Left lung (tissue), 4 donors: ENCODE measurements at regions not wholly inside any gene's neighbourhood (a gene's known extent, or its start where the extent isn't known, plus 50 kb on each side); places are given as distances from the start of the nearest gene placed in this dataset.

Experiments
- ATAC-seq: fragments of 200-7000 bp; cut with Tn5 transposase; one replicate; pipeline ENCODE4 v1.9.1; 2020; ENCODE audit warnings: moderate library complexity
- DNase-seq, 4 donors: peaks; one replicate each; pipeline ENCODE4 v3.0.0-alpha.2; 2013 to 2020
- H3K27ac ChIP-seq, 2 donors: fragments of 200-600 bp; sonication (generic) in 1 of 2; one replicate each; pipeline versions ENCODE4 v1.5.0 to v1.8.0; 2020 to 2021
- H3K27me3 ChIP-seq, 2 donors: fragments of 200-600 bp; sonication (generic) in 1 of 2; one replicate each; pipeline versions ENCODE4 v1.5.0 to v1.8.0; 2020 to 2021
- H3K36me3 ChIP-seq, 2 donors: fragments of 200-600 bp; sonication (generic) in 1 of 2; one replicate each; pipeline versions ENCODE4 v1.5.0 to v1.8.0; 2020 to 2021
- H3K4me1 ChIP-seq, 2 donors: fragments of 200-600 bp; one replicate each; pipeline ENCODE4 v1.8.0; 2021
- H3K4me3 ChIP-seq, 2 donors: fragments of 200-600 bp; sonication (generic) in 1 of 2; one replicate each; pipeline versions ENCODE4 v1.5.0 to v1.8.0; 2020 to 2021; ENCODE audit warnings: mild to moderate bottlenecking in 1 of 2
- H3K9me3 ChIP-seq, 2 donors: fragments of 200-600 bp; sonication (generic) in 1 of 2; one replicate each; pipeline versions ENCODE4 v1.5.0 to v1.8.0; 2020 to 2021
- intact Hi-C, 2 donors: fragments of 100-400 bp; cut with DNase I; formaldehyde crosslinking; loops; one replicate each; pipeline versions ENCODE4 v1.11.2 to v1.14.2; 2022
- TF ChIP-seq, protein P1 (sequence below), 2 donors: fragments of 200-600 bp; sonication (generic) in 1 of 2; IDR thresholded peaks; one replicate each; pipeline versions ENCODE4 v1.5.0 to v1.8.0; 2021; ENCODE audit warnings: antibody characterized with exemption in 2 of 2
- donor health status: DM: no; HTN: yes; CAD: no.
- donor health status: DM: no; HTN: no; CAD: no.

DNA sequence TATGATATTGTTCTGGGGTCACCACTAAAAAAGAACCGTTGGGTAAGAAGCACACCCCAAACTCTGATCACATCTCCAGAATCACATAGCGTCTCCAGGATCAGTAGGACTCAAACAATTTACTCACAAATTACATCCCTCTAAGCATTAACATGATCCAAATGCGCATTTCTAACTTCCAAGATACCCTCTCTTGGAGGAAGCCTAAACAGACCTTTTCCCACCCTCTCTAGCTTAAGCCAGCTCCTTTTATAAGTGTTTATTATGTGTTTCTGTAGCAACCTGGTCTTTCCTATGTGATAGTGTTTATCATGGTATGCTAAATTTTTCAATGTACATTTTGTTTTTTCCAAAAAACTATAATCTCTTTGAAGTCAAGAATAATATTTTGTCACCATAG is 1846.5 kb downstream of the OLFM4 start:
- DNase-seq, result no peak
- Histone ChIP-seq H3K9me3 (no peaks in the 10 kb centered on the region), H3K36me3 (no peaks in the 10 kb centered on the region), H3K27me3 (no peaks in the 10 kb centered on the region), H3K4me3 (no peak overlapping the region), H3K4me1 (no peaks in the 10 kb centered on the region), H3K27ac (no peak overlapping the region)
- intact Hi-C loops, result no loop called here
- TF ChIP-seq, protein P1, sequence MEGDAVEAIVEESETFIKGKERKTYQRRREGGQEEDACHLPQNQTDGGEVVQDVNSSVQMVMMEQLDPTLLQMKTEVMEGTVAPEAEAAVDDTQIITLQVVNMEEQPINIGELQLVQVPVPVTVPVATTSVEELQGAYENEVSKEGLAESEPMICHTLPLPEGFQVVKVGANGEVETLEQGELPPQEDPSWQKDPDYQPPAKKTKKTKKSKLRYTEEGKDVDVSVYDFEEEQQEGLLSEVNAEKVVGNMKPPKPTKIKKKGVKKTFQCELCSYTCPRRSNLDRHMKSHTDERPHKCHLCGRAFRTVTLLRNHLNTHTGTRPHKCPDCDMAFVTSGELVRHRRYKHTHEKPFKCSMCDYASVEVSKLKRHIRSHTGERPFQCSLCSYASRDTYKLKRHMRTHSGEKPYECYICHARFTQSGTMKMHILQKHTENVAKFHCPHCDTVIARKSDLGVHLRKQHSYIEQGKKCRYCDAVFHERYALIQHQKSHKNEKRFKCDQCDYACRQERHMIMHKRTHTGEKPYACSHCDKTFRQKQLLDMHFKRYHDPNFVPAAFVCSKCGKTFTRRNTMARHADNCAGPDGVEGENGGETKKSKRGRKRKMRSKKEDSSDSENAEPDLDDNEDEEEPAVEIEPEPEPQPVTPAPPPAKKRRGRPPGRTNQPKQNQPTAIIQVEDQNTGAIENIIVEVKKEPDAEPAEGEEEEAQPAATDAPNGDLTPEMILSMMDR (IDR thresholded peaks at IDR 0.05), result no peak
- ATAC-seq, result no peak

DNA sequence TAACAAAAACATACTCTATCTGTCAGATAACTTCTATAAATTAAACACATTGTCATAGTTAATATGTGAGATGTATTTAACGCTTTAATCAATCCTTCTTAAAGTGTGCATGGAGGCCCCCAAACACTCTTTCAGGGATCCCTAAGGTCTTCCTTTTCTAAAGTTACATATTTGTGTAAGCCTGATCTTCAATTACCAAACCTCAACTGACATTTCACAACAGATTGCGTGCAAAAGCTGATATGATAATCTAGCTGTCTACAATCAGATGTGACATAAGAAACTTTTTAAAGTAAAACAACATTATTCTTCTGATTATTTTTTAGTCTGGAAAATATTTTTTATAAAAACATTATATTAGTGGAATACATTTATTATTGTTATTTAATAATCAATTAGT is 1850.4 kb downstream of the OLFM4 start:
- DNase-seq, result no peak
- Histone ChIP-seq H3K27me3 (no peaks in the 10 kb centered on the region), H3K9me3 (peaks cover 0 to 3% of the 10 kb centered on the region in 2 donors), H3K36me3 (no peaks in the 10 kb centered on the region), H3K4me3 (no peak overlapping the region), H3K27ac (no peak overlapping the region), H3K4me1 (no peaks in the 10 kb centered on the region)
- ATAC-seq, result no peak
- intact Hi-C loops, result no loop called here
- TF ChIP-seq, protein P1 (IDR thresholded peaks at IDR 0.05), result no peak

DNA sequence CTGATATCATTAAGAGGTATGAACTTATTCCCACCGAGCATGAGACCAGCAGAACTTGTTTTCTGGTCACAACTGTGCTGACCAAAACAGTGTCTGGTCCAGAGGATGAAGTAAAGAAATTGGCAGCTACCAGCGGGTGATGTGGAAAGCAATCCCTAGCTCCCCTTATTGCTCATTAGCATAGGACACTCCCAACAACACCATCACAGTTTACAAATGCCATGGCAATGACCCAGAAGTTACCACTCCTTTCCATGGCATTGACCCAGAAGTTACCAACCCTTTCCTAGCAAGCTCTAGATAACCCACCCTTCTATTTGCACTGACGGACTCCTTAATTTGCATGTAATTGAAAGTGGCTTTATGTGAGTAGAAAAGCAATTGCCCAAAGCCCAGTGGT is 1856.1 kb downstream of the OLFM4 start:
- Histone ChIP-seq H3K27me3 (no peaks in the 10 kb centered on the region), H3K9me3 (peaks cover 0 to 3% of the 10 kb centered on the region in 2 donors), H3K4me1 (no peaks in the 10 kb centered on the region), H3K27ac (no peak overlapping the region), H3K36me3 (no peaks in the 10 kb centered on the region), H3K4me3 (no peak overlapping the region)
- no peak for DNase-seq
- ATAC-seq, result no peak
- TF ChIP-seq, protein P1 (IDR thresholded peaks at IDR 0.05), result no peak
- intact Hi-C loops, result no loop called here

DNA sequence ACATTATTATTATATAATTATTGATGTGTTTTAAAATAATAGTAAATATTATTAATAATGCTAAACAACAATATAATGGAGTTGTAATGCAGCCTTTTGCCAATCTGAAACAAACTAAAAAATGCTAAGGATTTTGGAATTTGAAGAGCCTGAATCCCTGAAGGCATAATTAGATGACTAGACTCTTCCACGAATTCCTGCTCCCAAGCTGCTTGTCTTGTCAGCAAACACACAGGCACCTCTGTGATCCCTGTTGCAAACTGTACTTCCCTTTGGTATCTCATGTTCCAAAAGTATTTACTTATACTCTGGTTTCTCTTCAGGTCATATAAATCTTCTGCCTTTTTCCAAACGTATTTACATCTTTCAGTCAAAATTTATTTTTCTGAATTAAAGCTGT is 1862.4 kb downstream of the OLFM4 start:
- intact Hi-C loops, result no loop called here
- no peaks in the 10 kb centered on the region for H3K9me3 ChIP-seq
- no peaks in the 10 kb centered on the region for H3K4me1 ChIP-seq
- H3K27ac ChIP-seq, result no peak overlapping the region
- H3K27me3 ChIP-seq, result no peaks in the 10 kb centered on the region
- ATAC-seq (no peak), DNase-seq (no peak)
- TF ChIP-seq, protein P1 (IDR thresholded peaks at IDR 0.05), result no peak
- no peak overlapping the region for H3K4me3 ChIP-seq
- H3K36me3 ChIP-seq, result no peaks in the 10 kb centered on the region

DNA sequence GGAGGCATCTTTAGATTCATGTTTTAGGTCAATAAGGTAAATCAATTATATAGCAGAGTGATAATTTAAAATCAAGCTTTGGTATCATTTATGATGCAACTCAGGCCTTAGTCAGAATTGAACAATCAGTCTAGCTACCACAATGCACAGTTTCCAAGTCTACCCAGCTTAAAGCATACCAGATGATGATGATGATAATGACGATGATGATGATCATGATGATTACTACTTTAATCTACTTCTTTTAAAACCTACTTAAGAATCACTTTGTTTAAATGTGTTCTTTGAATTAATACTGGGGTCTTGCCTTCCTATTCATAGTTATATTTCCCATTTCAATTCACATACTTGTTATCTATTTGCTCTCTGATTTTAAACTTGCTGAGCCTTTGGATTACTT is 1872.7 kb downstream of the OLFM4 start:
- Histone ChIP-seq H3K36me3 (no peaks in the 10 kb centered on the region), H3K4me1 (no peaks in the 10 kb centered on the region), H3K4me3 (no peak overlapping the region), H3K27ac (no peak overlapping the region), H3K27me3 (no peaks in the 10 kb centered on the region), H3K9me3 (peaks cover 0 to 3% of the 10 kb centered on the region in 2 donors)
- DNase-seq (peak in 2 of 4 donors; percentile 9 to 22), ATAC-seq (no peak)
- TF ChIP-seq, protein P1 (IDR thresholded peaks at IDR 0.05), result no peak
- intact Hi-C loops, result no loop called here
